ENCODE measurements at regions not wholly inside any gene's neighbourhood (a gene's known extent, or its start where the extent isn't known, plus 50 kb on each side); places are given as distances from the start of the nearest gene placed in this dataset.

GRCh38 chr18:61954096-61954746, 61.4 kb upstream of the RNF152 start:
- Mint-ChIP-seq H3K4me3 (peak overlapping the region in 1 of 7 donors; percentile 27), H3K36me3 (no peaks in the 10 kb centered on the region), H3K9me3 (no peaks in the 10 kb centered on the region), H3K27ac (peak overlapping the region in 1 of 8 donors; percentile 61), H3K27me3 (peaks cover 0 to 4% of the 10 kb centered on the region in 2 donors), H3K4me1 (peaks cover 9 to 27% (median 22%) of the 10 kb centered on the region in 3 donors)
- no peaks in the 10 kb centered on the region for H3K4me1 ChIP-seq (ENCODE audit: insufficient read depth, low read length)
- CTCF ChIA-PET, result no interaction called here
- no peak overlapping the region for H3K4me3 ChIP-seq (ENCODE audit: low read length)
- no peaks in the 10 kb centered on the region for H3K9me3 ChIP-seq (ENCODE audit: low read length)
- no peak for DNase-seq
- POLR2A ChIA-PET, result no interaction called here
- H3K27me3 ChIP-seq (ENCODE audit: insufficient read depth, low read length, poor library complexity, severe bottlenecking), result no peaks in the 10 kb centered on the region
- no peak overlapping the region for H3K27ac ChIP-seq (ENCODE audit: low read depth, low read length)
- no peaks in the 10 kb centered on the region for H3K36me3 ChIP-seq (ENCODE audit: insufficient read depth, low read length)

- DNase-seq, result no peak
- peaks cover 0 to 3% of the 10 kb centered on the region in 2 donors for H3K27me3 Mint-ChIP-seq
- H3K27ac Mint-ChIP-seq, result peak overlapping the region in 1 of 8 donors; percentile 43
- POLR2A ChIA-PET, result no interaction called here
- CTCF ChIA-PET, result no interaction called here
- H3K36me3 ChIP-seq (ENCODE audit: insufficient read depth, low read length), result no peaks in the 10 kb centered on the region
- H3K4me1 Mint-ChIP-seq, result peaks cover 11 to 33% (median 28%) of the 10 kb centered on the region in 3 donors
- H3K4me3 ChIP-seq (ENCODE audit: low read length), result no peak overlapping the region
- H3K36me3 Mint-ChIP-seq, result no peaks in the 10 kb centered on the region
- H3K4me3 Mint-ChIP-seq, result peak overlapping the region in 1 of 7 donors; percentile 27
- H3K27ac ChIP-seq (ENCODE audit: low read depth, low read length), result no peak overlapping the region
- no peaks in the 10 kb centered on the region for H3K4me1 ChIP-seq (ENCODE audit: insufficient read depth, low read length)
- H3K9me3 ChIP-seq (ENCODE audit: low read length), result no peaks in the 10 kb centered on the region
- no peaks in the 10 kb centered on the region for H3K27me3 ChIP-seq (ENCODE audit: insufficient read depth, low read length, poor library complexity, severe bottlenecking)
- no peaks in the 10 kb centered on the region for H3K9me3 Mint-ChIP-seq
Measured at GRCh38 chr18:61953641-61954040, 60.8 kb upstream of the RNF152 start.

- H3K4me3 ChIP-seq (ENCODE audit: low read length), result no peak overlapping the region
- no peaks in the 10 kb centered on the region for H3K36me3 Mint-ChIP-seq
- peaks cover 11 to 35% (median 31%) of the 10 kb centered on the region in 3 donors for H3K4me1 Mint-ChIP-seq
- H3K27ac ChIP-seq (ENCODE audit: low read depth, low read length), result no peak overlapping the region
- peak overlapping the region in 2 of 8 donors; percentile 43 to 52 for H3K27ac Mint-ChIP-seq
- no peak for DNase-seq
- no peaks in the 10 kb centered on the region for H3K36me3 ChIP-seq (ENCODE audit: insufficient read depth, low read length)
- no peaks in the 10 kb centered on the region for H3K9me3 Mint-ChIP-seq
- H3K9me3 ChIP-seq (ENCODE audit: low read length), result no peaks in the 10 kb centered on the region
- H3K27me3 Mint-ChIP-seq, result peaks cover 0 to 3% of the 10 kb centered on the region in 2 donors
- ChIA-PET POLR2A (no interaction called here), CTCF (no interaction called here)
- no peak overlapping the region for H3K4me3 Mint-ChIP-seq
- no peaks in the 10 kb centered on the region for H3K27me3 ChIP-seq (ENCODE audit: insufficient read depth, low read length, poor library complexity, severe bottlenecking)
- no peaks in the 10 kb centered on the region for H3K4me1 ChIP-seq (ENCODE audit: insufficient read depth, low read length)
Measured at GRCh38 chr18:61953161-61953560, 60.4 kb upstream of the RNF152 start.

GRCh38 chr18:61951396-61951795, 58.6 kb upstream of the RNF152 start:
- H3K4me3 Mint-ChIP-seq, result no peak overlapping the region
- no peak overlapping the region for H3K27ac Mint-ChIP-seq
- no peaks in the 10 kb centered on the region for H3K27me3 ChIP-seq (ENCODE audit: insufficient read depth, low read length, poor library complexity, severe bottlenecking)
- no peaks in the 10 kb centered on the region for H3K9me3 Mint-ChIP-seq
- H3K4me1 ChIP-seq (ENCODE audit: insufficient read depth, low read length), result no peaks in the 10 kb centered on the region
- no peak overlapping the region for H3K4me3 ChIP-seq (ENCODE audit: low read length)
- ChIA-PET CTCF (no interaction called here), POLR2A (no interaction called here)
- no peaks in the 10 kb centered on the region for H3K36me3 Mint-ChIP-seq
- no peak overlapping the region for H3K27ac ChIP-seq (ENCODE audit: low read depth, low read length)
- no peaks in the 10 kb centered on the region for H3K9me3 ChIP-seq (ENCODE audit: low read length)
- H3K4me1 Mint-ChIP-seq, result peaks cover 11 to 40% (median 31%) of the 10 kb centered on the region in 3 donors
- no peak for DNase-seq
- peaks cover 0 to 3% of the 10 kb centered on the region in 2 donors for H3K27me3 Mint-ChIP-seq
- H3K36me3 ChIP-seq (ENCODE audit: insufficient read depth, low read length), result no peaks in the 10 kb centered on the region

- CTCF ChIA-PET, result no interaction called here
- no peaks in the 10 kb centered on the region for H3K36me3 ChIP-seq (ENCODE audit: insufficient read depth, low read length)
- no peak for DNase-seq
- H3K27me3 ChIP-seq (ENCODE audit: insufficient read depth, low read length, poor library complexity, severe bottlenecking), result no peaks in the 10 kb centered on the region
- H3K4me3 ChIP-seq (ENCODE audit: low read length), result no peak overlapping the region
- no peaks in the 10 kb centered on the region for H3K4me1 ChIP-seq (ENCODE audit: insufficient read depth, low read length)
- POLR2A ChIA-PET, result no interaction called here
- Mint-ChIP-seq H3K9me3 (no peaks in the 10 kb centered on the region), H3K36me3 (no peaks in the 10 kb centered on the region), H3K4me1 (peaks cover 11 to 40% (median 31%) of the 10 kb centered on the region in 3 donors), H3K27ac (no peak overlapping the region), H3K27me3 (peaks cover 0 to 3% of the 10 kb centered on the region in 2 donors), H3K4me3 (no peak overlapping the region)
- H3K9me3 ChIP-seq (ENCODE audit: low read length), result no peaks in the 10 kb centered on the region
- no peak overlapping the region for H3K27ac ChIP-seq (ENCODE audit: low read depth, low read length)
Measured at GRCh38 chr18:61950371-61950770, 57.6 kb upstream of the RNF152 start.

- no peak for DNase-seq
- no peaks in the 10 kb centered on the region for H3K36me3 Mint-ChIP-seq
Measured at GRCh38 chr18:61949946-61950345, 57.1 kb upstream of the RNF152 start.

GRCh38 chr18:61948846-61949438, 56.1 kb upstream of the RNF152 start:
- Mint-ChIP-seq H3K4me1 (peaks cover 13 to 45% (median 35%) of the 10 kb centered on the region in 3 donors), H3K9me3 (no peaks in the 10 kb centered on the region), H3K27me3 (peaks cover 2 to 3% of the 10 kb centered on the region in 2 donors), H3K4me3 (peak overlapping the region in 2 of 7 donors; percentile 18 to 41), H3K27ac (peak overlapping the region in 2 of 8 donors; percentile 1 to 16), H3K36me3 (peaks cover 0 to 3% (median 0%) of the 10 kb centered on the region in 3 donors)
- no peak for DNase-seq
- CTCF ChIA-PET, result no interaction called here
- H3K27ac ChIP-seq (ENCODE audit: low read depth, low read length), result no peak overlapping the region
- H3K4me3 ChIP-seq (ENCODE audit: low read length), result no peak overlapping the region
- POLR2A ChIA-PET, result no interaction called here
- H3K27me3 ChIP-seq (ENCODE audit: insufficient read depth, low read length, poor library complexity, severe bottlenecking), result no peaks in the 10 kb centered on the region
- no peaks in the 10 kb centered on the region for H3K9me3 ChIP-seq (ENCODE audit: low read length)
- no peaks in the 10 kb centered on the region for H3K36me3 ChIP-seq (ENCODE audit: insufficient read depth, low read length)
- no peaks in the 10 kb centered on the region for H3K4me1 ChIP-seq (ENCODE audit: insufficient read depth, low read length)

More at GRCh38 chr18:61949946-61950345, 57.1 kb upstream of the RNF152 start:
- Histone ChIP-seq H3K4me1 (ENCODE audit: insufficient read depth, low read length) (no peaks in the 10 kb centered on the region), H3K9me3 (ENCODE audit: low read length) (no peaks in the 10 kb centered on the region), H3K27ac (ENCODE audit: low read depth, low read length) (no peak overlapping the region), H3K36me3 (ENCODE audit: insufficient read depth, low read length) (no peaks in the 10 kb centered on the region), H3K4me3 (ENCODE audit: low read length) (no peak overlapping the region), H3K27me3 (ENCODE audit: insufficient read depth, low read length, poor library complexity, severe bottlenecking) (no peaks in the 10 kb centered on the region)
- no peaks in the 10 kb centered on the region for H3K9me3 Mint-ChIP-seq
- H3K27ac Mint-ChIP-seq, result peak overlapping the region in 1 of 8 donors; percentile 51
- H3K27me3 Mint-ChIP-seq, result peaks cover 3% of the 10 kb centered on the region in 2 donors
- H3K4me1 Mint-ChIP-seq, result peaks cover 11 to 40% (median 31%) of the 10 kb centered on the region in 3 donors
- ChIA-PET CTCF (no interaction called here), POLR2A (no interaction called here)
- no peak overlapping the region for H3K4me3 Mint-ChIP-seq

GRCh38 chr18:61948281-61948741, 55.5 kb upstream of the RNF152 start:
- ChIA-PET POLR2A (no interaction called here), CTCF (no interaction called here)
- no peak overlapping the region for H3K27ac Mint-ChIP-seq
- H3K4me3 ChIP-seq (ENCODE audit: low read length), result no peak overlapping the region
- H3K27me3 ChIP-seq (ENCODE audit: insufficient read depth, low read length, poor library complexity, severe bottlenecking), result no peaks in the 10 kb centered on the region
- H3K4me1 ChIP-seq (ENCODE audit: insufficient read depth, low read length), result no peaks in the 10 kb centered on the region
- H3K36me3 ChIP-seq (ENCODE audit: insufficient read depth, low read length), result no peaks in the 10 kb centered on the region
- peaks cover 13 to 44% (median 35%) of the 10 kb centered on the region in 3 donors for H3K4me1 Mint-ChIP-seq
- no peak overlapping the region for H3K27ac ChIP-seq (ENCODE audit: low read depth, low read length)
- H3K27me3 Mint-ChIP-seq, result peaks cover under 1 to 3% of the 10 kb centered on the region in 2 donors
- H3K9me3 ChIP-seq (ENCODE audit: low read length), result no peaks in the 10 kb centered on the region
- no peak for DNase-seq
- H3K9me3 Mint-ChIP-seq, result no peaks in the 10 kb centered on the region
- H3K4me3 Mint-ChIP-seq, result peak overlapping the region in 1 of 7 donors; percentile 18
- H3K36me3 Mint-ChIP-seq, result peaks cover 0 to 3% (median 0%) of the 10 kb centered on the region in 3 donors
